Natural killer cell (primary cell): ENCODE measurements at regions not wholly inside any gene's neighbourhood (a gene's known extent, or its start where the extent isn't known, plus 50 kb on each side); places are given as distances from the start of the nearest gene placed in this dataset.

Source experiments
- ATAC-seq, 3 donors: fragments of 150-1000 bp in 2 of 3; fragments of 200-7000 bp in 1 of 3; cut with Tn5 transposase; 1 replicate in 1 of 3; 2 replicates in 2 of 3; pipeline ENCODE4 v1.10.0; 2021; ENCODE audit warnings: mild to moderate bottlenecking in 2 of 3, moderate library complexity in 2 of 3
- DNase-seq, 2 donors: peaks; one replicate each; pipeline versions ENCODE4 v3.0.0 to v3.0.0-alpha.2; 2013 to 2021; ENCODE audit warnings: mixed read lengths in 1 of 2
- H3K27ac ChIP-seq: one replicate; pipeline ENCODE4 v1.5.1; 2013; ENCODE audit warnings: mild to moderate bottlenecking, low read length
- H3K27me3 ChIP-seq: one replicate; pipeline ENCODE4 v1.6.1; 2013; ENCODE audit warnings: low read length; ENCODE audit not compliant: control insufficient read depth, insufficient read depth
- H3K36me3 ChIP-seq: one replicate; pipeline ENCODE4 v1.6.1; 2013; ENCODE audit warnings: low read length; ENCODE audit not compliant: control insufficient read depth, insufficient read depth
- H3K4me1 ChIP-seq: one replicate; pipeline ENCODE4 v1.6.1; 2013; ENCODE audit warnings: low read length; ENCODE audit not compliant: control insufficient read depth, insufficient read depth
- H3K4me3 ChIP-seq: one replicate; pipeline ENCODE4 v1.5.1; 2013; ENCODE audit warnings: low read length
- H3K9me3 ChIP-seq: one replicate; pipeline ENCODE4 v1.6.1; 2013; ENCODE audit warnings: low read length; ENCODE audit not compliant: control insufficient read depth, insufficient read depth
- H3K27ac Mint-ChIP-seq, 2 donors: one replicate each; pipeline ENCODE4 v1.8.0; 2022; ENCODE audit warnings: mild to moderate bottlenecking in 2 of 2, mixed read lengths in 2 of 2, moderate library complexity in 1 of 2
- H3K27me3 Mint-ChIP-seq, 2 donors: one replicate each; pipeline ENCODE4 v1.8.0; 2022; ENCODE audit warnings: low read depth in 2 of 2, mixed read lengths in 2 of 2
- H3K36me3 Mint-ChIP-seq: one replicate; pipeline ENCODE4 v1.8.0; 2022; ENCODE audit warnings: mixed read lengths
- H3K4me1 Mint-ChIP-seq, 2 donors: one replicate each; pipeline ENCODE4 v1.8.0; 2022; ENCODE audit warnings: mixed read lengths in 2 of 2
- H3K4me3 Mint-ChIP-seq: one replicate; pipeline ENCODE4 v1.8.0; 2022; ENCODE audit warnings: mild to moderate bottlenecking, moderate library complexity, mixed read lengths
- H3K9me3 Mint-ChIP-seq, 2 donors: one replicate each; pipeline ENCODE4 v1.8.0; 2022; ENCODE audit warnings: mixed read lengths in 2 of 2
- CTCF ChIP-seq: fragments of 200-600 bp; IDR thresholded peaks from one replicate; pipeline ENCODE4 v1.8.0; 2022; ENCODE audit warnings: antibody characterized with exemption
- WGBS: methylation state at CpG from one replicate; pipeline ENCODE4 v1.1.7; 2013; ENCODE audit warnings: missing lambda C conversion rate; ENCODE audit not compliant: insufficient coverage; 5-methylcytosine and 5-hydroxymethylcytosine counted together
- intact Hi-C: fragments of 100-400 bp; cut with micrococcal nuclease; formaldehyde crosslinking; loops from one replicate; pipeline ENCODE4 v1.14.2; 2022

GRCh38 chr17:79487149-79487548 is 123.7 kb downstream of the RBFOX3 start:
- no peaks in the 10 kb centered on the region for H3K9me3 ChIP-seq
- no peaks in the 10 kb centered on the region for H3K9me3 Mint-ChIP-seq
- peaks cover 11% of the 10 kb centered on the region for H3K27me3 ChIP-seq
- ATAC-seq (no peak), DNase-seq (no peak)
- H3K4me1 ChIP-seq = no peaks in the 10 kb centered on the region
- TF ChIP-seq CTCF = no peak
- no peak overlapping the region for H3K4me3 ChIP-seq
- intact Hi-C loops = no loop called here
- H3K27ac Mint-ChIP-seq = no peak overlapping the region
- WGBS = 85% methylated on average over 12 of the region's 12 CpGs
- no peaks in the 10 kb centered on the region for H3K36me3 Mint-ChIP-seq
- no peak overlapping the region for H3K4me3 Mint-ChIP-seq
- H3K27me3 Mint-ChIP-seq = peaks cover 23 to 31% of the 10 kb centered on the region in 2 donors
- H3K36me3 ChIP-seq = no peaks in the 10 kb centered on the region
- no peak overlapping the region for H3K27ac ChIP-seq
- peaks cover 9 to 53% of the 10 kb centered on the region in 2 donors for H3K4me1 Mint-ChIP-seq

GRCh38 chr17:79485991-79486390 is 124.9 kb downstream of the RBFOX3 start:
- H3K4me1 Mint-ChIP-seq = peaks cover 10 to 50% of the 10 kb centered on the region in 2 donors
- H3K4me1 ChIP-seq = no peaks in the 10 kb centered on the region
- H3K4me3 Mint-ChIP-seq = no peak overlapping the region
- no peaks in the 10 kb centered on the region for H3K36me3 ChIP-seq
- no peak overlapping the region for H3K27ac Mint-ChIP-seq
- H3K36me3 Mint-ChIP-seq = no peaks in the 10 kb centered on the region
- no peak overlapping the region for H3K4me3 ChIP-seq
- peaks cover 11% of the 10 kb centered on the region for H3K27me3 ChIP-seq
- no peak for ATAC-seq
- no peak overlapping the region for H3K27ac ChIP-seq
- H3K27me3 Mint-ChIP-seq = peaks cover 23 to 31% of the 10 kb centered on the region in 2 donors
- intact Hi-C loops = no loop called here
- no peaks in the 10 kb centered on the region for H3K9me3 Mint-ChIP-seq
- DNase-seq = no peak
- WGBS = 47% methylated on average over 17 of the region's 17 CpGs
- TF ChIP-seq CTCF = no peak
- no peaks in the 10 kb centered on the region for H3K9me3 ChIP-seq

- Mint-ChIP-seq H3K4me1 (peaks cover 10 to 50% of the 10 kb centered on the region in 2 donors), H3K27ac (no peak overlapping the region), H3K9me3 (no peaks in the 10 kb centered on the region), H3K4me3 (peak overlapping the region; percentile 63), H3K27me3 (peaks cover 20 to 31% of the 10 kb centered on the region in 2 donors), H3K36me3 (no peaks in the 10 kb centered on the region)
- no peak overlapping the region for H3K27ac ChIP-seq
- H3K9me3 ChIP-seq = no peaks in the 10 kb centered on the region
- WGBS = 35% methylated on average over 22 of the region's 22 CpGs
- no peak for ATAC-seq
- no peaks in the 10 kb centered on the region for H3K4me1 ChIP-seq
- no peak overlapping the region for H3K4me3 ChIP-seq
- intact Hi-C loops = no loop called here
- TF ChIP-seq CTCF = no peak
- DNase-seq = no peak
- no peaks in the 10 kb centered on the region for H3K36me3 ChIP-seq
- peaks cover 11% of the 10 kb centered on the region for H3K27me3 ChIP-seq
These were observed 125.3 kb downstream of the RBFOX3 start for GRCh38 chr17:79485419-79485985.
